SK-N-SH treated with all-trans-retinoic acid at 6 μM for 48 hours (cell line): ENCODE measurements at regions not wholly inside any gene's neighbourhood (a gene's known extent, or its start where the extent isn't known, plus 50 kb on each side); places are given as distances from the start of the nearest gene placed in this dataset.
A peak's percentile ranks its signal among the peaks of the same experiment; 100 is the strongest.

Experiments
- ATAC-seq: fragments of 200-7000 bp; cut with Tn5 transposase; 3 replicates; pipeline ENCODE4 v1.9.1; 2020; ENCODE audit warnings: mild to moderate bottlenecking, moderate library complexity
- ARNTL ChIP-seq: fragments of 450-650 bp; formaldehyde crosslinking; IDR thresholded peaks from 2 replicates; pipeline ENCODE4 v1.5.0; 2020; ENCODE audit warnings: low read depth, mild to moderate bottlenecking, moderate library complexity, borderline replicate concordance
- BACH2 ChIP-seq: fragments of 250-450 bp; sonication (Bioruptor Pico); IDR thresholded peaks from 2 replicates; pipeline ENCODE4 v1.9.0; 2021; ENCODE audit warnings: mild to moderate bottlenecking, borderline replicate concordance
- CSDC2 ChIP-seq: fragments of 250-450 bp; sonication (Bioruptor Pico); IDR thresholded peaks from 2 replicates; pipeline ENCODE4 v1.5.0; 2020; ENCODE audit warnings: mild to moderate bottlenecking, moderate library complexity
- GLIS3 ChIP-seq: fragments of 250-450 bp; sonication (Bioruptor Pico); IDR thresholded peaks from 2 replicates; pipeline ENCODE4 v1.5.0; 2020; ENCODE audit warnings: mild to moderate bottlenecking, moderate library complexity
- ISL1 ChIP-seq: fragments of 250-450 bp; sonication (Bioruptor Pico); IDR thresholded peaks from 2 replicates; pipeline ENCODE4 v2.1.2; 2022; ENCODE audit warnings: mild to moderate bottlenecking, moderate library complexity
- OSR1 ChIP-seq: fragments of 250-450 bp; sonication (Bioruptor Pico); IDR thresholded peaks from 2 replicates; pipeline ENCODE4 v1.8.0; 2022; ENCODE audit warnings: moderate library complexity, mild to moderate bottlenecking, inconsistent platforms
- PPARA ChIP-seq: fragments of 250-450 bp; sonication (Bioruptor Pico); IDR thresholded peaks from 2 replicates; pipeline ENCODE4 v1.5.0; 2020; ENCODE audit warnings: mild to moderate bottlenecking, borderline replicate concordance
- RARB ChIP-seq: fragments of 250-450 bp; sonication (Bioruptor Pico); IDR thresholded peaks from 2 replicates; pipeline ENCODE4 v1.8.0; 2021; ENCODE audit warnings: mild to moderate bottlenecking, moderate library complexity
- SNAI2 ChIP-seq: fragments of 250-450 bp; sonication (Bioruptor Pico); IDR thresholded peaks from 2 replicates; pipeline ENCODE4 v1.5.0; 2020; ENCODE audit warnings: mild to moderate bottlenecking, moderate library complexity
- TCF4 ChIP-seq: fragments of 250-450 bp; sonication (Bioruptor Pico); IDR thresholded peaks from 2 replicates; pipeline ENCODE4 v1.8.0; 2021; ENCODE audit warnings: mild to moderate bottlenecking, moderate library complexity, borderline replicate concordance
- TOX ChIP-seq: fragments of 250-450 bp; sonication (Bioruptor Pico); IDR thresholded peaks from 2 replicates; pipeline ENCODE4 v1.8.0; 2021; ENCODE audit warnings: mild to moderate bottlenecking, moderate library complexity, borderline replicate concordance
- ZFP3 ChIP-seq: fragments of 250-450 bp; sonication (Bioruptor Pico); IDR thresholded peaks from 2 replicates; pipeline ENCODE4 v1.5.0; 2020; ENCODE audit warnings: mild to moderate bottlenecking, moderate library complexity
- ZFP30 ChIP-seq: fragments of 450-650 bp; formaldehyde crosslinking; IDR thresholded peaks from 2 replicates; pipeline ENCODE4 v1.5.0; 2022; ENCODE audit warnings: mild to moderate bottlenecking, moderate library complexity
- ZNF565 ChIP-seq: fragments of 450-650 bp; formaldehyde crosslinking; conservative IDR thresholded peaks from 2 replicates; pipeline ENCODE4 v1.5.0; 2020; ENCODE audit warnings: low read depth, mild to moderate bottlenecking, moderate library complexity
- ZNF70 ChIP-seq: fragments of 450-650 bp; formaldehyde crosslinking; IDR thresholded peaks from 2 replicates; pipeline ENCODE4 v1.5.0; 2020; ENCODE audit warnings: mild to moderate bottlenecking, moderate library complexity
- ZNF8 ChIP-seq: fragments of 450-650 bp; formaldehyde crosslinking; IDR thresholded peaks from 2 replicates; pipeline ENCODE4 v1.5.0; 2020; ENCODE audit warnings: mild to moderate bottlenecking, moderate library complexity
- TF ChIP-seq, protein P1 (sequence below): fragments of 250-450 bp; sonication (Bioruptor Pico); IDR thresholded peaks from 2 replicates; pipeline ENCODE4 v1.5.1; 2020; ENCODE audit warnings: low read depth, mild to moderate bottlenecking, moderate library complexity
- TF ChIP-seq, protein P2 (sequence below): fragments of 250-450 bp; sonication (Bioruptor Pico); IDR thresholded peaks from 2 replicates; pipeline ENCODE4 v1.8.0; 2020; ENCODE audit warnings: mild to moderate bottlenecking, moderate library complexity, borderline replicate concordance
- TF ChIP-seq, protein P3 (sequence below): fragments of 250-450 bp; sonication (Bioruptor Pico); IDR thresholded peaks from 2 replicates; pipeline ENCODE4 v1.5.1; 2021; ENCODE audit warnings: mild to moderate bottlenecking, moderate library complexity
- TF ChIP-seq, protein P4 (sequence below): fragments of 250-450 bp; sonication (Bioruptor Pico); IDR thresholded peaks from 2 replicates; pipeline ENCODE4 v1.8.0; 2021; ENCODE audit warnings: low read depth, mild to moderate bottlenecking, moderate library complexity, borderline replicate concordance

DNA sequence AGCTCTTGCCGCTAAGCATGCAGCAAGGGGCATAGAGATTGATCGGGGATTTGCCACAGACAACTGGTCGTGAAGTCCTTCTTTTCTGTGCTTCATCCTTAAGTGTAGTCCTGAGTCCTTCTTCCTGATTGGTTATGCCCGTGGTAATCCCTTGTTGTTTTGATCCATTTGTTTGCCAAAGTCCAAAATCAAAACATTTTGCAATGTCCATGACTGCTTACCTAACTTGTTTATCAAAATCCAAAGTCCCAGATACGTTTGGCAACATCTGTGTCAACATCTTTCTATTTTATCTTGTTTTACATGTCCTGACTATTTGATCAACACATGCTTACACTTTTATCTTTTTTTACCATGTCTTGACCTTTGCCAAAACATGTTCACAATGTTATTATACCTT, 229.0 kb upstream of the ZNF804A start:
- ATAC-seq, result no peak
- TF ChIP-seq PPARA (CRISPR knock-in tag) (no peak), TCF4 (CRISPR knock-in tag) (no peak), ZNF70 (CRISPR knock-in tag) (no peak), ARNTL (CRISPR knock-in tag) (no peak), ZFP30 (CRISPR knock-in tag) (no peak), CSDC2 (CRISPR knock-in tag) (no peak), ISL1 (no peak), TOX (CRISPR knock-in tag) (no peak), ZNF565 (CRISPR knock-in tag) (no peak)
- TF ChIP-seq, protein P1, sequence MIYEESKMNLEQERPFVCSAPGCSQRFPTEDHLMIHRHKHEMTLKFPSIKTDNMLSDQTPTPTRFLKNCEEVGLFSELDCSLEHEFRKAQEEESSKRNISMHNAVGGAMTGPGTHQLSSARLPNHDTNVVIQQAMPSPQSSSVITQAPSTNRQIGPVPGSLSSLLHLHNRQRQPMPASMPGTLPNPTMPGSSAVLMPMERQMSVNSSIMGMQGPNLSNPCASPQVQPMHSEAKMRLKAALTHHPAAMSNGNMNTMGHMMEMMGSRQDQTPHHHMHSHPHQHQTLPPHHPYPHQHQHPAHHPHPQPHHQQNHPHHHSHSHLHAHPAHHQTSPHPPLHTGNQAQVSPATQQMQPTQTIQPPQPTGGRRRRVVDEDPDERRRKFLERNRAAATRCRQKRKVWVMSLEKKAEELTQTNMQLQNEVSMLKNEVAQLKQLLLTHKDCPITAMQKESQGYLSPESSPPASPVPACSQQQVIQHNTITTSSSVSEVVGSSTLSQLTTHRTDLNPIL (CRISPR knock-in tag), result no peak

DNA sequence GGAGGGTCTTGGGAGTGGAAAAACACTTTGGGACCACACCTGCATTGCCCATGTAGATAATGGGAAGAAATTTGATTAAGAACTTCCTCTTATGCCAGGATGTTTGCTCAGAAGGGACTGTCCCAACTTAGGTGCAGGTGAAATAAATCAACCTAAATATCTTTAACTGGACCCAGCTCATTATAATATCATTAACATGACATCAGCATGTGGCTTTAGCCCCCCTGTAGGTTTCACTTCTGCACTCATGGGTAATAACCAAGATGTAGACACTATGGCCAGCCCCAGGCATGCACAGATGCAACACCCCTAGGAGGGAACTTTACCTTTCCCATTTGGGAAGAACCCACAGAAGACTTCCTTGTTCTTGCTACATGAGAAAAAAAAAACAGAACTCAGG, 227.4 kb upstream of the ZNF804A start:
- TF ChIP-seq GLIS3 (no peak), ARNTL (CRISPR knock-in tag) (no peak), RARB (CRISPR knock-in tag) (no peak), BACH2 (CRISPR knock-in tag) (no peak), TCF4 (CRISPR knock-in tag) (no peak), ZFP3 (CRISPR knock-in tag) (no peak), ZNF565 (CRISPR knock-in tag) (no peak), ZFP30 (CRISPR knock-in tag) (no peak), SNAI2 (CRISPR knock-in tag) (no peak), ZNF8 (no peak)
- TF ChIP-seq, protein P2, sequence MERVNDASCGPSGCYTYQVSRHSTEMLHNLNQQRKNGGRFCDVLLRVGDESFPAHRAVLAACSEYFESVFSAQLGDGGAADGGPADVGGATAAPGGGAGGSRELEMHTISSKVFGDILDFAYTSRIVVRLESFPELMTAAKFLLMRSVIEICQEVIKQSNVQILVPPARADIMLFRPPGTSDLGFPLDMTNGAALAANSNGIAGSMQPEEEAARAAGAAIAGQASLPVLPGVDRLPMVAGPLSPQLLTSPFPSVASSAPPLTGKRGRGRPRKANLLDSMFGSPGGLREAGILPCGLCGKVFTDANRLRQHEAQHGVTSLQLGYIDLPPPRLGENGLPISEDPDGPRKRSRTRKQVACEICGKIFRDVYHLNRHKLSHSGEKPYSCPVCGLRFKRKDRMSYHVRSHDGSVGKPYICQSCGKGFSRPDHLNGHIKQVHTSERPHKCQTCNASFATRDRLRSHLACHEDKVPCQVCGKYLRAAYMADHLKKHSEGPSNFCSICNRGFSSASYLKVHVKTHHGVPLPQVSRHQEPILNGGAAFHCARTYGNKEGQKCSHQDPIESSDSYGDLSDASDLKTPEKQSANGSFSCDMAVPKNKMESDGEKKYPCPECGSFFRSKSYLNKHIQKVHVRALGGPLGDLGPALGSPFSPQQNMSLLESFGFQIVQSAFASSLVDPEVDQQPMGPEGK (CRISPR knock-in tag), result no peak
- ATAC-seq, result no peak

DNA sequence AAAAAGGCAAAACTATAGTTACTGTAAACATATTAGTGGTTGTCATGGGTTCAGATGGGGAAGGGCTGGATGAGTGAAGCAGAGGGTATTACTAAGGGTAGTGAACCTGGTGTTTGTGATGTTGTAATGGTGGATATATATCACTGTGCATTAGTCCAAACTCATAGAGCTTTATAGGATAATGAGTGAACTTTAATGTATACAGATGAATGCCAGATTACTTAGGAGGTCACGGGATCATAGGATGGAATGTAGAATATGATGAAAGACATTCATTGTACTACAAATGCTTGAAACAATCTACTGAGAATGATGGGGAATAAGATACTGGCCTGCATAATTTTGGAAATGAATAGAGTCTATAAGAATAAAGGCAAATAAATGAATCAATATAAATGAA, 226.7 kb upstream of the ZNF804A start:
- TF ChIP-seq ISL1 (peak; percentile 74), ZFP3 (CRISPR knock-in tag) (no peak), OSR1 (CRISPR knock-in tag) (no peak), TCF4 (CRISPR knock-in tag) (no peak), ZNF565 (CRISPR knock-in tag) (no peak)
- ATAC-seq, result no peak

DNA sequence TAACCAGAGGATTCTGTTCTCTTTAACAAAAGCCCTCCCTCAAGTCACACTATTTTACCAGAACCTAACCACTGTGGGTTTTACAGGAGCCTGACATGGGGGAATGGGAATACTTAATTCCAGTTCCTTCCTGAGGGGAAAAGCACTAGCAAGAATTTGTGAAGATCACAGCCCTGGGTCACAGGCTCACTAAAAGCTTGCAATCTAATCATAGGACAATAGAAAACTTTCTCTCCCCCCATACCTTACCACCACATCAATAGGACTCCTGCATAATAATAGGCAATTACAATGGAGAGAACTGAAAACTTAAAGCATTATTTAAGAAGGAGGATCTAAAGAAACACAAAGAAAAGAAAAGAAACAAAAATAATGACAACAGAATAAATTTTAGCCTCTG, 225.8 kb upstream of the ZNF804A start:
- no peak for TF ChIP-seq TCF4 (CRISPR knock-in tag)
- TF ChIP-seq, protein P3, sequence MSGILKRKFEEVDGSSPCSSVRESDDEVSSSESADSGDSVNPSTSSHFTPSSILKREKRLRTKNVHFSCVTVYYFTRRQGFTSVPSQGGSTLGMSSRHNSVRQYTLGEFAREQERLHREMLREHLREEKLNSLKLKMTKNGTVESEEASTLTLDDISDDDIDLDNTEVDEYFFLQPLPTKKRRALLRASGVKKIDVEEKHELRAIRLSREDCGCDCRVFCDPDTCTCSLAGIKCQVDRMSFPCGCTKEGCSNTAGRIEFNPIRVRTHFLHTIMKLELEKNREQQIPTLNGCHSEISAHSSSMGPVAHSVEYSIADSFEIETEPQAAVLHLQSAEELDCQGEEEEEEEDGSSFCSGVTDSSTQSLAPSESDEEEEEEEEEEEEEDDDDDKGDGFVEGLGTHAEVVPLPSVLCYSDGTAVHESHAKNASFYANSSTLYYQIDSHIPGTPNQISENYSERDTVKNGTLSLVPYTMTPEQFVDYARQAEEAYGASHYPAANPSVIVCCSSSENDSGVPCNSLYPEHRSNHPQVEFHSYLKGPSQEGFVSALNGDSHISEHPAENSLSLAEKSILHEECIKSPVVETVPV (CRISPR knock-in tag), result no peak
- ATAC-seq, result no peak

DNA sequence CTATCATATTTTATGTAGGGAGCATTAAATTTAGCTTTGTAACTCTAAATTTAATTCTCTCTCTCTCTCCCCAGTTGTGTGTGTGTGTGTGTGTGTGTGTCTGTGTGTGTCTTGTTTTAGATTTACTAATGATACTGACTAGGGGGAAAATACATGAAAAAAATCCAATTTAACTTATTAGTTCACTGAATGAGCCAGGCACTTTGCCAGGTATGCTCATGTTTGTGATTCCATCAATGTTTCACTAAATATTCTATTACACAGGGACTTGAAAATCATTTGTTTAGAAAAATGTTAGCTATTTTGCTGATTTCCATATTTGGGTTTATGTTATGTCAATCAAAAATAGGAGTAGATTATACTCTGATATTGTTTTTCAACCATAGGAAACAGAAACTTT, 203.7 kb upstream of the ZNF804A start:
- TF ChIP-seq RARB (CRISPR knock-in tag) (no peak), ZFP3 (CRISPR knock-in tag) (no peak), BACH2 (CRISPR knock-in tag) (no peak), PPARA (CRISPR knock-in tag) (no peak), ZNF565 (CRISPR knock-in tag) (no peak)
- TF ChIP-seq, protein P4, sequence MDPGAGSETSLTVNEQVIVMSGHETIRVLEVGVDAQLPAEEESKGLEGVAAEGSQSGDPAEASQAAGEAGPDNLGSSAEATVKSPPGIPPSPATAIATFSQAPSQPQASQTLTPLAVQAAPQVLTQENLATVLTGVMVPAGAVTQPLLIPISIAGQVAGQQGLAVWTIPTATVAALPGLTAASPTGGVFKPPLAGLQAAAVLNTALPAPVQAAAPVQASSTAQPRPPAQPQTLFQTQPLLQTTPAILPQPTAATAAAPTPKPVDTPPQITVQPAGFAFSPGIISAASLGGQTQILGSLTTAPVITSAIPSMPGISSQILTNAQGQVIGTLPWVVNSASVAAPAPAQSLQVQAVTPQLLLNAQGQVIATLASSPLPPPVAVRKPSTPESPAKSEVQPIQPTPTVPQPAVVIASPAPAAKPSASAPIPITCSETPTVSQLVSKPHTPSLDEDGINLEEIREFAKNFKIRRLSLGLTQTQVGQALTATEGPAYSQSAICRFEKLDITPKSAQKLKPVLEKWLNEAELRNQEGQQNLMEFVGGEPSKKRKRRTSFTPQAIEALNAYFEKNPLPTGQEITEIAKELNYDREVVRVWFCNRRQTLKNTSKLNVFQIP (CRISPR knock-in tag), result no peak
- TF ChIP-seq, protein P3 (CRISPR knock-in tag), result no peak
- ATAC-seq, result no peak
